H1 (cell line): ENCODE measurements at regions not wholly inside any gene's neighbourhood (a gene's known extent, or its start where the extent isn't known, plus 50 kb on each side); places are given as distances from the start of the nearest gene placed in this dataset.

Experiments used
- CTCF ChIA-PET: fragments of 300-600 bp; sonication (Branson Sonifier 250); formaldehyde crosslinking; loops from one replicate; lab custom pipeline; 2021; ENCODE audit not compliant: partially characterized antibody; lab: Charles Lee
- POLR2A ChIA-PET: fragments of 300-600 bp; sonication (Branson Sonifier 250); formaldehyde crosslinking; loops from one replicate; lab custom pipeline; 2021; ENCODE audit warnings: inconsistent platforms; ENCODE audit not compliant: partially characterized antibody; lab: Charles Lee
- DNase-seq, 2 experiments: peaks; one replicate each; pipeline versions ENCODE4 v3.0.0 to v3.0.0-alpha.2; 2010 to 2022; ENCODE audit warnings: low spot score in 2 of 2, low read depth in 1 of 2, mixed read lengths in 1 of 2
- FAIRE-seq: peaks from 2 replicates; lab custom pipeline; 2011; peaks lifted over from hg19 to GRCh38; lab: Jason Lieb, UNC
- H2AFZ ChIP-seq: 2 replicates; pipeline ENCODE4 v1.8.1; 2012; ENCODE audit warnings: low read length, inconsistent platforms
- H2AK5ac ChIP-seq: 2 replicates; pipeline ENCODE4 v1.6.1; 2013; ENCODE audit warnings: low read depth, low read length
- H2BK120ac ChIP-seq: replicated peaks from 2 replicates; pipeline ENCODE3; 2013; ENCODE audit warnings: low read depth, low read length, inconsistent platforms
- H2BK12ac ChIP-seq: 2 replicates; pipeline ENCODE4 v1.6.1; 2013; ENCODE audit warnings: low read depth, low read length
- H2BK15ac ChIP-seq: 2 replicates; pipeline ENCODE4 v1.6.1; 2013; ENCODE audit warnings: low read length
- H2BK20ac ChIP-seq: 2 replicates; pipeline ENCODE4 v1.6.1; 2013; ENCODE audit warnings: low read length
- H2BK5ac ChIP-seq: 2 replicates; pipeline ENCODE4 v1.6.1; 2013; ENCODE audit warnings: low read depth, low read length
- H3K14ac ChIP-seq: 2 replicates; pipeline ENCODE4 v1.6.1; 2013; ENCODE audit warnings: inconsistent platforms; ENCODE audit not compliant: insufficient read length
- H3K18ac ChIP-seq: 2 replicates; pipeline ENCODE4 v1.6.1; 2013; ENCODE audit warnings: low read length; ENCODE audit errors: extremely low read depth
- H3K23ac ChIP-seq: 2 replicates; pipeline ENCODE4 v1.6.1; 2013; ENCODE audit warnings: inconsistent platforms; ENCODE audit not compliant: insufficient read length
- H3K23me2 ChIP-seq: 2 replicates; pipeline ENCODE4 v1.6.1; 2013; ENCODE audit warnings: low read depth, low read length
- H3K27ac ChIP-seq: 2 replicates; pipeline ENCODE4 v1.6.1; 2011; ENCODE audit warnings: low read depth, low read length, inconsistent platforms
- H3K27me3 ChIP-seq, 4 experiments: replicated peaks in 1 of 4; 1 replicate in 1 of 4; 2 replicates in 3 of 4; pipeline versions ENCODE4 v1.6.1 to v1.8.1; 2011 to 2013; ENCODE audit warnings: low read length in 3 of 4, mild to moderate bottlenecking in 3 of 4, inconsistent platforms in 2 of 4, mixed read lengths in 2 of 4, moderate library complexity in 1 of 4; ENCODE audit not compliant: control insufficient read depth in 3 of 4, insufficient read depth in 3 of 4; ENCODE audit errors: extremely low read depth in 1 of 4
- H3K36me3 ChIP-seq, 4 experiments: 2 replicates each; pipeline versions ENCODE4 v1.6.1 to v1.8.1; 2011 to 2013; ENCODE audit warnings: mild to moderate bottlenecking in 4 of 4, low read length in 3 of 4, moderate library complexity in 2 of 4, control low read depth in 1 of 4, inconsistent platforms in 1 of 4; ENCODE audit not compliant: insufficient read depth in 4 of 4, control insufficient read depth in 2 of 4
- H3K4ac ChIP-seq: replicated peaks from 2 replicates; pipeline ENCODE3; 2013; ENCODE audit warnings: low read length, low read depth, mixed read lengths, inconsistent platforms; ENCODE audit not compliant: insufficient read length
- H3K4me1 ChIP-seq, 4 experiments: replicated peaks in 1 of 4; 1 replicate in 1 of 4; 2 replicates in 3 of 4; pipeline versions ENCODE4 v1.6.1 to v1.8.1; 2011 to 2013; ENCODE audit warnings: low read length in 3 of 4, inconsistent platforms in 2 of 4, mixed read lengths in 1 of 4; ENCODE audit not compliant: insufficient read depth in 4 of 4, control insufficient read depth in 3 of 4
- H3K4me2 ChIP-seq, 2 experiments: 2 replicates each; pipeline versions ENCODE4 v1.6.1 to v1.8.1; 2011 to 2013; ENCODE audit warnings: low read depth in 2 of 2, low read length in 2 of 2, control low read depth in 1 of 2, inconsistent platforms in 1 of 2, mild to moderate bottlenecking in 1 of 2; ENCODE audit not compliant: insufficient read depth in 1 of 2
- H3K4me3 ChIP-seq, 4 experiments: fragments of 200-600, 300-600 bp in 1 of 4; sonication (generic), shearing (Covaris generic), sonication (Bioruptor Twin) in 1 of 4; 2 replicates each; pipeline versions ENCODE4 v1.5.1 to v1.8.1; 2011 to 2016; ENCODE audit warnings: low read length in 4 of 4, low read depth in 3 of 4, control low read depth in 2 of 4, inconsistent platforms in 2 of 4, mild to moderate bottlenecking in 2 of 4, mixed read lengths in 1 of 4, moderate library complexity in 1 of 4; ENCODE audit not compliant: insufficient read depth in 2 of 4; ENCODE audit errors: extremely low read depth in 1 of 4
- H3K56ac ChIP-seq: replicated peaks from 2 replicates; pipeline ENCODE3; 2013; ENCODE audit warnings: low read depth, mild to moderate bottlenecking, mixed read lengths, low read length, inconsistent platforms; ENCODE audit not compliant: insufficient read length
- H3K79me1 ChIP-seq: 2 replicates; pipeline ENCODE4 v1.6.1; 2013; ENCODE audit warnings: low read depth, low read length, control low read depth
- H3K79me2 ChIP-seq, 2 experiments: 2 replicates each; pipeline versions ENCODE4 v1.6.1 to v1.8.1; 2012 to 2013; ENCODE audit warnings: low read length in 2 of 2, mild to moderate bottlenecking in 2 of 2, inconsistent platforms in 1 of 2; ENCODE audit not compliant: insufficient read depth in 2 of 2, control insufficient read depth in 1 of 2
- H3K9ac ChIP-seq, 4 experiments: replicated peaks in 1 of 4; 1 replicate in 1 of 4; 2 replicates in 3 of 4; pipeline versions ENCODE4 v1.6.1 to v1.8.1; 2011 to 2013; ENCODE audit warnings: low read depth in 3 of 4, low read length in 3 of 4, control low read depth in 2 of 4, mild to moderate bottlenecking in 2 of 4, moderate library complexity in 2 of 4, inconsistent platforms in 1 of 4; ENCODE audit errors: extremely low read depth in 1 of 4
- H3K9me3 ChIP-seq, 2 experiments: 2 replicates each; pipeline versions ENCODE4 v1.6.1 to v1.8.1; 2012 to 2013; ENCODE audit warnings: mild to moderate bottlenecking in 2 of 2, moderate library complexity in 2 of 2, control low read depth in 1 of 2, inconsistent platforms in 1 of 2, low read depth in 1 of 2, low read length in 1 of 2, mixed read lengths in 1 of 2; ENCODE audit not compliant: insufficient read depth in 2 of 2
- H4K20me1 ChIP-seq, 2 experiments: replicated peaks in 1 of 2; 2 replicates each; pipeline versions ENCODE3 to v1.8.1; 2011 to 2013; ENCODE audit warnings: inconsistent platforms in 2 of 2, low read length in 2 of 2, mild to moderate bottlenecking in 1 of 2; ENCODE audit not compliant: insufficient read depth in 2 of 2, control insufficient read depth in 1 of 2
- H4K5ac ChIP-seq: 2 replicates; pipeline ENCODE4 v1.6.1; 2013; ENCODE audit warnings: low read length, low read depth, mixed read lengths, inconsistent platforms; ENCODE audit not compliant: insufficient read length
- H4K8ac ChIP-seq: 2 replicates; pipeline ENCODE4 v1.8.0; 2013; ENCODE audit warnings: mild to moderate bottlenecking, moderate library complexity, low read length, inconsistent platforms; ENCODE audit not compliant: insufficient read depth; ENCODE audit errors: extremely low read depth
- H4K91ac ChIP-seq: replicated peaks from 2 replicates; pipeline ENCODE3; 2013; ENCODE audit warnings: low read length, mixed read lengths, inconsistent platforms; ENCODE audit not compliant: insufficient read length
- BACH1 ChIP-seq: IDR thresholded peaks from 2 replicates; pipeline ENCODE4 v1.6.1; 2012; ENCODE audit warnings: low read length, improper control_type of control experiment
- EGR1 ChIP-seq: IDR thresholded peaks from 2 replicates; pipeline ENCODE4 v1.6.1; 2011; ENCODE audit warnings: low read depth, low read length, borderline replicate concordance
- JUN ChIP-seq: IDR thresholded peaks from 2 replicates; pipeline ENCODE4 v1.6.1; 2011; ENCODE audit warnings: low read depth, mild to moderate bottlenecking, improper control_type of control experiment, low read length
- KDM1A ChIP-seq: fragments of 200-600, 300-600 bp; sonication (generic); IDR thresholded peaks from 2 replicates; pipeline ENCODE4 v1.7.1; 2016; ENCODE audit warnings: mild to moderate bottlenecking, low read length, borderline replicate concordance
- KDM5A ChIP-seq: fragments of 200-600 bp; IDR thresholded peaks from 2 replicates; pipeline ENCODE4 v1.7.1; 2012; ENCODE audit warnings: mild to moderate bottlenecking, low read length, inconsistent platforms, mixed read lengths
- MAFK ChIP-seq: IDR thresholded peaks from 2 replicates; pipeline ENCODE4 v1.6.1; 2012; ENCODE audit warnings: low read depth, mild to moderate bottlenecking, improper control_type of control experiment, low read length
- NRF1 ChIP-seq: IDR thresholded peaks from 2 replicates; pipeline ENCODE4 v1.6.1; 2011; ENCODE audit warnings: mild to moderate bottlenecking, low read depth, low read length, improper control_type of control experiment
- RAD21 ChIP-seq, 2 experiments: IDR thresholded peaks in 1 of 2; conservative IDR thresholded peaks in 1 of 2; 2 replicates each; pipeline ENCODE4 v1.6.1; 2011; ENCODE audit warnings: low read depth in 2 of 2, low read length in 2 of 2, improper control_type of control experiment in 1 of 2, inconsistent platforms in 1 of 2, mild to moderate bottlenecking in 1 of 2, moderate library complexity in 1 of 2
- TCF12 ChIP-seq: IDR thresholded peaks from 2 replicates; pipeline ENCODE4 v1.6.1; 2011; ENCODE audit warnings: low read depth, mild to moderate bottlenecking, low read length
- TEAD4 ChIP-seq: IDR thresholded peaks from 2 replicates; pipeline ENCODE4 v1.6.1; 2012; ENCODE audit warnings: low read depth, low read length, inconsistent platforms, mixed read lengths
- WGBS, 2 experiments: shearing (Covaris generic) in 1 of 2; methylation state at CpG; one replicate each; pipeline versions ENCODE4 v1.1.6 to v1.1.7; 2013 to 2015; ENCODE audit warnings: low lambda C conversion rate in 2 of 2, mixed read lengths in 2 of 2, inconsistent platforms in 1 of 2, low coverage in 1 of 2, missing lambda C conversion rate in 1 of 2; ENCODE audit not compliant: insufficient replicate concordance in 2 of 2, insufficient coverage in 1 of 2, insufficient read length in 1 of 2; ENCODE audit errors: extremely low coverage in 1 of 2, missing lambda C conversion rate in 1 of 2; 5-methylcytosine and 5-hydroxymethylcytosine counted together
- TF ChIP-seq, protein P1 (sequence below), 3 experiments: IDR thresholded peaks; 1 replicate in 2 of 3; 2 replicates in 1 of 3; pipeline versions ENCODE4 v1.5.1 to v1.6.1; 2011; ENCODE audit warnings: low read length in 3 of 3, mild to moderate bottlenecking in 3 of 3, inconsistent platforms in 2 of 3, low read depth in 1 of 3, moderate library complexity in 1 of 3; ENCODE audit not compliant: insufficient read depth in 1 of 3; ENCODE audit errors: control extremely low read depth in 1 of 3

DNA sequence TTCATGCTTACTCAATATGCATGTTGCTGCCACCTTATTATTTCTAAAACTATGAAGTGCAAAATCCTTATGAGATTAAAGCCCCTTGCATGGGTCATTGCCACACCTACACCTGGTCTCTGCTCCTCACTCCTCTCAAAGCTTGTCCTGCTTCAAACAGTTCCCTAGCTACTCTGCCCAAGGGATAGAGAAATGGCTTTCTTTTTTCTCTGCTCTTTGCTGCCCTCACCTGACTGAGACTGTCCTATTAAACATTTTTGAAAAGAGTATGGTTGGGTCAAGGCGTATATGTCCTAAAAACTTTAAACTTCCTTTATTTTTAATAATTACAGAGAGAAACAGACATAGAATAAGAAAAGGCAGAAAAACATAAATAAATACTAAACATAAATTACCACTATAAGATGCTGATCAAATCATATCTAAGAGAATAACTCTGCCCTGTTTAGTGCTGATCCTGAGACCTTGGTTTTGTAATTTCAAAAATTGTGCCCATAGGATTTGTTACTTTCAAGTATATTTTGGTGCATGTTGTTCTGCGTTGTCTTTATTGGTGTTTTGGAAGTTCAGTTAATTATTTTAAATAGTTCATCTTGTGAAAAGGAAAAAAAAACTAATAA is 704.9 kb upstream of the PABPC4L start:
- no peak overlapping the region for H2BK12ac ChIP-seq
- H3K4me1 ChIP-seq: peaks cover 0 to 4% (median 0%) of the 10 kb centered on the region in 4 experiments; a peak in 2 of 7 replicates
- no peaks in the 10 kb centered on the region for H4K20me1 ChIP-seq
- H2AFZ ChIP-seq: no peak overlapping the region
- H3K27me3 ChIP-seq: no peaks in the 10 kb centered on the region
- no peak overlapping the region for H3K18ac ChIP-seq
- H4K8ac ChIP-seq: no peak overlapping the region
- no peak overlapping the region for H3K56ac ChIP-seq
- H2BK5ac ChIP-seq: no peak overlapping the region
- 81% methylated on average over 2 of the region's 2 CpGs; no CpG with 5 or more reads in 1 of the 2 experiments for WGBS, 2 experiments
- no peak overlapping the region for H3K4me3 ChIP-seq
- H3K23me2 ChIP-seq: no peaks in the 10 kb centered on the region
- no peak overlapping the region for H3K14ac ChIP-seq
- no peak overlapping the region for H3K4me2 ChIP-seq
- H3K79me2 ChIP-seq: no peaks in the 10 kb centered on the region
- FAIRE-seq (peak; percentile 36), DNase-seq (no peak)
- H3K9ac ChIP-seq: no peak overlapping the region
- no peak overlapping the region for H2BK15ac ChIP-seq
- H3K4ac ChIP-seq: no peak overlapping the region
- no peak overlapping the region for H2BK20ac ChIP-seq
- H4K91ac ChIP-seq: no peak overlapping the region
- H3K23ac ChIP-seq: no peak overlapping the region
- H3K9me3 ChIP-seq: no peaks in the 10 kb centered on the region; a peak in 1 of 4 replicates
- ChIA-PET POLR2A (no interaction called here), CTCF (interaction anchor here (0.6 to 1.4 kb wide), 10 partner anchors 15 to 1752 kb away, joined by 3 to 7 read pairs (median 4); no protein-coding TSS in a partner anchor)
- no peak overlapping the region for H3K27ac ChIP-seq
- H2AK5ac ChIP-seq: no peak overlapping the region
- H4K5ac ChIP-seq: no peak overlapping the region
- TF ChIP-seq TCF12 (no peak), KDM1A (no peak), MAFK (no peak), TEAD4 (no peak), EGR1 (no peak), KDM5A (no peak), NRF1 (no peak), BACH1 (no peak), JUN (no peak), RAD21 (IDR thresholded peaks at IDR 0.05 in 1 of 2, conservative IDR thresholded peaks at IDR 0.05 in 1 of 2; ENCODE audit: low read depth in 2 of 2, low read length in 2 of 2) (peak; percentile 74 to 76)
- TF ChIP-seq, protein P1, sequence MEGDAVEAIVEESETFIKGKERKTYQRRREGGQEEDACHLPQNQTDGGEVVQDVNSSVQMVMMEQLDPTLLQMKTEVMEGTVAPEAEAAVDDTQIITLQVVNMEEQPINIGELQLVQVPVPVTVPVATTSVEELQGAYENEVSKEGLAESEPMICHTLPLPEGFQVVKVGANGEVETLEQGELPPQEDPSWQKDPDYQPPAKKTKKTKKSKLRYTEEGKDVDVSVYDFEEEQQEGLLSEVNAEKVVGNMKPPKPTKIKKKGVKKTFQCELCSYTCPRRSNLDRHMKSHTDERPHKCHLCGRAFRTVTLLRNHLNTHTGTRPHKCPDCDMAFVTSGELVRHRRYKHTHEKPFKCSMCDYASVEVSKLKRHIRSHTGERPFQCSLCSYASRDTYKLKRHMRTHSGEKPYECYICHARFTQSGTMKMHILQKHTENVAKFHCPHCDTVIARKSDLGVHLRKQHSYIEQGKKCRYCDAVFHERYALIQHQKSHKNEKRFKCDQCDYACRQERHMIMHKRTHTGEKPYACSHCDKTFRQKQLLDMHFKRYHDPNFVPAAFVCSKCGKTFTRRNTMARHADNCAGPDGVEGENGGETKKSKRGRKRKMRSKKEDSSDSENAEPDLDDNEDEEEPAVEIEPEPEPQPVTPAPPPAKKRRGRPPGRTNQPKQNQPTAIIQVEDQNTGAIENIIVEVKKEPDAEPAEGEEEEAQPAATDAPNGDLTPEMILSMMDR (IDR thresholded peaks at IDR 0.05; ENCODE audit: control extremely low read depth in 1 of 3, insufficient read depth in 1 of 3, low read depth in 1 of 3, low read length in 3 of 3): peak in 2 of 3 experiments; percentile 36 to 53; a peak in 2 of 4 replicates
- H3K36me3 ChIP-seq: no peaks in the 10 kb centered on the region
- no peaks in the 10 kb centered on the region for H3K79me1 ChIP-seq
- H2BK120ac ChIP-seq: no peak overlapping the region
